ENCODE measurements at regions not wholly inside any gene's neighbourhood (a gene's known extent, or its start where the extent isn't known, plus 50 kb on each side); places are given as distances from the start of the nearest gene placed in this dataset.

- TF ChIP-seq REST (IDR thresholded peaks at IDR 0.05; ENCODE audit: unreplicated experiment), result no peak
- no peak for TF ChIP-seq ZNF114 (CRISPR knock-in tag; IDR thresholded peaks at IDR 0.05)
- TF ChIP-seq ZNF331 (CRISPR knock-in tag; IDR thresholded peaks at IDR 0.05; ENCODE audit: low read depth), result no peak
- no peak for TF ChIP-seq EZH2 (IDR thresholded peaks at IDR 0.05; ENCODE audit: low read depth, unreplicated experiment)
- TF ChIP-seq JUNB (IDR thresholded peaks at IDR 0.05; ENCODE audit: unreplicated experiment), result no peak
- no peak for TF ChIP-seq CTCF (conservative IDR thresholded peaks at IDR 0.05; ENCODE audit: low read depth in 2 of 2)
- no peak for TF ChIP-seq EZH2phosphoT487 (IDR thresholded peaks at IDR 0.05; ENCODE audit: unreplicated experiment)
Observed at GRCh38 chr2:151192681-151193080, 69.0 kb downstream of the RBM43 start (continued).

- Histone ChIP-seq H3F3A (replicated peaks; ENCODE audit: low read depth) (no peaks in the 10 kb centered on the region), H3K4me3 (no peak overlapping the region), H4K20me1 (replicated peaks; ENCODE audit: insufficient read depth) (no peaks in the 10 kb centered on the region), H2AFZ (no peak overlapping the region), H3K9me2 (ENCODE audit: insufficient read depth) (no peaks in the 10 kb centered on the region), H3K79me2 (replicated peaks; ENCODE audit: insufficient read depth) (no peaks in the 10 kb centered on the region), H3K27me3 (ENCODE audit: insufficient read depth) (no peaks in the 10 kb centered on the region), H3K4me1 (ENCODE audit: insufficient read depth) (no peaks in the 10 kb centered on the region), H3K4me2 (no peak overlapping the region), H3K27ac (ENCODE audit: low read depth) (no peak overlapping the region), H3K36me3 (ENCODE audit: insufficient read depth) (no peaks in the 10 kb centered on the region)
- H3K9me3 Mint-ChIP-seq, result no peaks in the 10 kb centered on the region
- H3K4me3 Mint-ChIP-seq, result no peak overlapping the region
- ATAC-seq (no peak), DNase-seq (ENCODE audit: low spot score) (no peak)
- no peaks in the 10 kb centered on the region for H3K27me3 Mint-ChIP-seq (ENCODE audit: insufficient read depth, low read depth, poor library complexity)
- no peak overlapping the region for H3K27ac Mint-ChIP-seq
- TF ChIP-seq ETS1 (IDR thresholded peaks at IDR 0.05) (no peak), JUNB (IDR thresholded peaks at IDR 0.05; ENCODE audit: unreplicated experiment) (no peak), NANOG (IDR thresholded peaks at IDR 0.05; ENCODE audit: borderline replicate concordance) (no peak), CREB1 (CRISPR knock-in tag; IDR thresholded peaks at IDR 0.05; ENCODE audit: low read depth) (no peak), ZNF114 (CRISPR knock-in tag; IDR thresholded peaks at IDR 0.05) (no peak), EZH2 (IDR thresholded peaks at IDR 0.05; ENCODE audit: low read depth, unreplicated experiment) (no peak)
- no peaks in the 10 kb centered on the region for H3K36me3 Mint-ChIP-seq (ENCODE audit: low read depth)
- H3K4me1 Mint-ChIP-seq, result no peaks in the 10 kb centered on the region
Observed at GRCh38 chr2:151191001-151191400, 70.7 kb downstream of the RBM43 start.

Measured in GM23338 (cell line).